NCI-H748 treated with DMSO at 0.1 percent for 48 hours (cell line): ENCODE measurements at regions not wholly inside any gene's neighbourhood (a gene's known extent, or its start where the extent isn't known, plus 50 kb on each side); places are given as distances from the start of the nearest gene placed in this dataset.

Experiments
- DNase-seq: peaks from one replicate; lab custom pipeline; 2025; lab: John Stamatoyannopoulos, UW

GRCh38 chr10:83580373-83581012 lies 558.8 kb upstream of the GHITM start:
- DNase-seq, result no peak

- no peak for DNase-seq
Observed at GRCh38 chr10:83582407-83583095, 556.8 kb upstream of the GHITM start.

DNA sequence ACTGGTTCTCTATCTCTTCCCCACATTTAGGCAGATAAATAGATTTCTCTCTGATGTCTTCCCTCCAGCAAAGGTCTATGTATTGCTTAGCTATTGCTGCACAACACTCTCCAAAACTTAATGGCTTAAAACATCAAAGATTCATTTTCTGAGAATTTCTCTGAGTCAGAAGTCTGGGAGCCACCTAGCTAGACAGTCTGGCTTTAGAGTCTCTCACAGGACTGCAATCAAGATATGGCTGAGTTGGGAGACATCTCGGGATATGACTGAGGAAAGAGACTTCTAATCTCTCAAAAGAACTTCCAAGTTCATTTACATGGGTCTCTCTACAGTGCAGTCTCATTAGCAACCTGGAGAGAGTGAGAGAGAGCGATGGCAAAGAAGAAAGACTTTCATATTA lies 553.6 kb upstream of the GHITM start:
- DNase-seq, result no peak

DNA sequence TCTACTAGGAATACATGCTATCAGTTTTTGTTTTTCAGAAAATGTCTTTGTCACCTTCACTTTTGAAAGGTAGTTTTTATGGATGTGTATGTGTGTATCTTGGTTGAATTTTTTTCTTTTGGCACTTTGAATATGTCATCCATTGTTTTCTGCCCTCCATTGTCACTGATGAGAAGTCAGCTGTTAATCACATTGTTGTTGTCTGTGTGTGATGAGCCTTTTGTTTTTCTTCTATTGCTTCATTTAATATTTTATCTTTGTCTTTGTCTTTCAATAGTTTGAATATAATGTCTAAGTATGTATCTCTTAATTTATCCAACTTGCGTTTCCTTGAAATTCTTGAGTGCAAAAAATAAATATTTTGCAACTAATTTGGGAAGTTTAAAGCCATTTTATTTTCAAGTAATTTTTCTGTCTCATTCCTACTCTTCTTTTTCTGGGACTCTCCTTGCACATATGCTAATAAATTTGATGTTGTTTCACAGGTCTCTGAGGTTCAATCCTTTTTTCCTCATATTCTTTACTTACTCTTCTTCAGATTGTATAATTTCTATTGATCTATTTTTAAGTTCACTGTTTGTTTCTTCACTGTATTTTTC lies 546.9 kb upstream of the GHITM start:
- no peak for DNase-seq

DNA sequence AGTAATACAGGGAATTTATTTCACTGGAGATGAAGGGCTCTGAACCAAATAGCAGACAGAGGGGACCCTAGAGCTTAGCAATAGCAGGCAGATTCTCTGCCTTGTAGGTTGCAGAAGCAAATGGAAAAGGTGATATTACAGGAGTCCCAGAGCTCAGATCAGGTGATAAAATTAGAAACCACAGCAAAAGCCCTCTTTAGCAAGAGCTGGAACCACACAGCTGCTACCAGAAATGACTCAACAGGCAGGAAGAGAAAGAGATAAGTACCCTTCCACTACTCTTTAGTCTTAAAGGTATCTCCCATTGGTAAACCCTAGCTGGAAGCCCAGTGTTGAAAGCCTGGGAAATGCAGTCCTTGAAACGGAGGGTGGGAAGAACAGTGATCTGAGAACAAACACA lies 535.6 kb upstream of the GHITM start:
- no peak for DNase-seq

GRCh38 chr10:83605783-83606630 lies 533.3 kb upstream of the GHITM start:
- no peak for DNase-seq

- DNase-seq, result no peak
Observed at GRCh38 chr10:83607959-83608745, 531.2 kb upstream of the GHITM start.

- DNase-seq, result no peak
Observed at GRCh38 chr10:83612050-83612449, 527.3 kb upstream of the GHITM start.

GRCh38 chr10:83612746-83613145 lies 526.6 kb upstream of the GHITM start:
- no peak for DNase-seq

DNA sequence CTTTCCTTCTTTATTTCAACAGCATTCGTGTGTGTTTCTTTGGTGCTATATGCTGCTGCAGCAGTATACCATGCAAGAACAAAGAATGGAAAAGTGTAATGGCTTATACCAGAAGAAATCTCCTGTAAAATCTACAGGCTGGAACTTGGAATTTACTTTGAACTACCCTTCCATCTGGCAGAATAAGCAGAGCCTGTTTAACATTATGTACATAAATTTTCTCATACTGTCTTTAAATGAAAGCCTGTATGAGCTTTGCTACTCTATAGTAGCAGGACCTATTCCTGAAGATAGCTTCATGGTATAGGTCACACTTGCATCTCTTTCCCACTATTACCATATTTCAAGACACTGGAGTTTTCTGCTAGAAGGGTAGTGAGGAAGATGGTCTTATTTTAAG lies 522.1 kb upstream of the GHITM start:
- DNase-seq, result no peak

DNA sequence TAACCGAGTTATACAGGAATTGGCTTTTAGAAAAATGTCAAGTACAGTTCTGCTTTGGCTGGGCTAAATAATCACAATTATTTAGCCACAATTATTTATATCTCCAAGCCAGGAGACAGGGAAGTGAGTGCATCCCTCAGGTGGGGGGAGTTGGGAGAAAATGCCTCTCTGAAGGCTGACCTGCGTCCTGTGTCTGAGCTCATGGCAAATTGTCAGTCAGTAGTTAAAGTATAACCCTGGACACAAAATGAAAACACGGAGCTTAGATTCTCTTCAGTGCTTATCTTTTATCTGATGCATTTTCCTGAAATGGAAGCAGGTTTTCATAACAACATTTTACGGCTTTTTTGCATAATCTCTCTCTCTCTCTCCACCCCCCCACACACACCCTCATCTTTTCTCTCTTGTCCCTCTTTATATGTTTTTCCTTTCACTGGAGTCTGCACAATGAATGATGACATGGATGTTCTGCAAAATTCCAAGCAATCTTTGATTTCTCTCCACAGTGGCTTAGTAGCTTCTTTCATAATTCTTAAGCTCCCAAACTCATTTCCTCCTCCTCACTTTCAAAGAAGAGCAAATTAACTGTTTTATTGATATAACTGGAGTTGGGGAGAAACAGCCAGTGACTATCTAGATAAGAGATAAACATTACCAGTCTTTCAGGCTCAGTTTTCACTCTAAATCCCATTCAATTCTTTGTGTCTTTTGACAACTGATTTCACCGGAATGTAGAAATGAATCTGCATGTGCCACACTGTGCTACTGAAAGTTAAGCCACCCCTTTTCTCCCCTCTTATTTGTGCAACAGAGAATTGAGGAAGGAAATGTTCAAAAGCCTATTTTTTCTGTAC lies 521.4 kb upstream of the GHITM start:
- no peak for DNase-seq

- DNase-seq, result no peak
Observed at GRCh38 chr10:83625831-83626360, 513.4 kb upstream of the GHITM start.

DNA sequence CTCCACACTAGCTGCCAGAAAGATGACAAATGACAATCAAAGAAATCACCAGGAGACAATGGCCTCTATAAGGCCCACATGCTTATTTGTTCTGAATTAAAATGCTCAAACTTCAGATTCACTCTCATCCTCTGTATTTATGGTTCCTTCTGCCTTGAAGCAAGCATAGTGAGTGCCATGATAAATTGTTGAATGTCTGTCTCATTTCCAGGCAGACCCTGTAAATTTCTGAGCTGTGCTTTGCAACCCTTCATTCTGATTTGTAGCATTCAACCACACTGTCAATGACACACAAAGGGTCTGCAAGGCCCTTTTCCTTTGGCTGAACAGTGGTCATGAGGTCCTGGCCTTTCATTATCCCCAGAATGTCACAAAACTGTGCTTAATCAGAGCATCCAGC lies 506.6 kb upstream of the GHITM start:
- DNase-seq, result no peak

DNA sequence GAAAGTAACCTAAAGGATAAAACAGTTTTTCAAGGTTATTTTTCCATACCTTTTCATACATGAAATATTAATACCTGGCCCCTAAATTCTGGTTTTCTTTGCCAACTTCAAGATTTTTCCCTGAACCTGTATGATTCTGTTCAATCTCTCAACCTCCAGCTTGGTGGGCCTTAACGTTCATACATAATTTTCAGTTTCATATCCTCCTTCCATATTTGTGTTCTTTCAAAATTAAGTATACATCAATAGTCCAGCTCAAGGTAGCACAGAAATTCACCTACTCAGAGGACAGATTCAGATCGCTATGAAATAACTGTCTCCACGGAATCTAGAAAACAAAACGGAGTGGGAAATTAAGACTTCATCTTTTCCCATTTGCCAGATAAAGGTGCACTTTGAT lies 505.8 kb upstream of the GHITM start:
- no peak for DNase-seq

GRCh38 chr10:83636826-83637225 lies 502.5 kb upstream of the GHITM start:
- no peak for DNase-seq

DNA sequence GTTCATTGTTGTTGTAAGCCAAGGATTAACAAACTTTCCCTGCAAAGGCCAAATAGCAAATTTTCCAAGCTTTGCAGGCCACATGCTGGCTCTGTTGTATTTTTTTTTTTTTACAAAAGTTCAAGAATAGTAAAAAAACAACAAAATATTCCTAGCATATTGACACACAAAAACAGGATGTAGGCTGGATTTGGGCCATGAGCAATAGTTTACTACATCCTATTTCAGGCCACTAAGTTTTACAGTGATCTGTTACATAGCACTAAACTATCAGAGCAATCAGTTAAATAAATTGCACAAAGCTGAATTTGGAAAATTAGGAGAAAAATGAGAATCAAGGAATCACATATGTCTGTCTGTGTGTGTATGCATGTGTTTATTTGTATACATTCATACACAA lies 491.8 kb upstream of the GHITM start:
- no peak for DNase-seq

- DNase-seq, result no peak
Observed at GRCh38 chr10:83648201-83648600, 491.1 kb upstream of the GHITM start.

DNA sequence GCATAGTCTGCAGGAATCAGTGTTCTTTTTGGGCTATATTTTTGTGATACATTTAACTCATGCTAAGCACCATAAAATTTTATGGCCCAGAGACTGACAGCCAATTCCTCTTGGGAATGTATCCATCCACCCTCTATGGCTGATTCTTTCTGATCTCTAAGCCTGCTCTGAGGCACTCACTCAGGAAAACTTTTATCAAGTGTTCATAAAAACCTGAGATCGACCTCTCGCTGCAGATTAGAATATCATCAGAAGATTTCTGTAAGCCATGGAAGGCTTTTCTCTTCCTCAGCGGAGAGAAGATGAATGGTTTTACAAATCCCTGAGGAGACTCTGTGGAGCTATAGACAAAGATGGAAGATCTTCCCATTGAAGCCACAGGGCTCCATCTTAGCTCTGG lies 489.8 kb upstream of the GHITM start:
- DNase-seq, result no peak

GRCh38 chr10:83654689-83655088 lies 484.6 kb upstream of the GHITM start:
- DNase-seq, result no peak

GRCh38 chr10:83656924-83657323 lies 482.4 kb upstream of the GHITM start:
- no peak for DNase-seq

- DNase-seq, result no peak
Observed at GRCh38 chr10:83657487-83657886, 481.8 kb upstream of the GHITM start.
